Thymus (tissue), 11 donors: ENCODE measurements at regions not wholly inside any gene's neighbourhood (a gene's known extent, or its start where the extent isn't known, plus 50 kb on each side); places are given as distances from the start of the nearest gene placed in this dataset.

Source experiments
- DNase-seq, 9 donors: peaks; one replicate each; pipeline ENCODE4 v3.0.0-alpha.2; 2013; ENCODE audit warnings: low spot score in 9 of 9, low read depth in 6 of 9, missing footprints in 1 of 9
- H3K27ac ChIP-seq, 2 donors: one replicate each; pipeline ENCODE4 v1.5.1; 2013; ENCODE audit warnings: control low read depth in 1 of 2, low read depth in 1 of 2, low read length in 1 of 2, mild to moderate bottlenecking in 1 of 2, moderate library complexity in 1 of 2
- H3K27me3 ChIP-seq, 2 donors: one replicate each; pipeline ENCODE4 v1.5.1; 2013; ENCODE audit warnings: low read length in 1 of 2; ENCODE audit not compliant: control insufficient read depth in 2 of 2, insufficient read depth in 1 of 2
- H3K36me3 ChIP-seq, 2 donors: one replicate each; pipeline ENCODE4 v1.5.1; 2013; ENCODE audit warnings: low read length in 1 of 2, mild to moderate bottlenecking in 1 of 2, moderate library complexity in 1 of 2; ENCODE audit not compliant: control insufficient read depth in 2 of 2, insufficient read depth in 2 of 2
- H3K4me1 ChIP-seq, 2 donors: one replicate each; pipeline ENCODE4 v1.5.1; 2013; ENCODE audit warnings: low read length in 2 of 2; ENCODE audit not compliant: control insufficient read depth in 2 of 2, insufficient read depth in 2 of 2
- H3K4me3 ChIP-seq, 2 donors: one replicate each; pipeline ENCODE4 v1.5.1; 2013; ENCODE audit warnings: low read length in 2 of 2, control low read depth in 1 of 2, mild to moderate bottlenecking in 1 of 2
- H3K9me3 ChIP-seq, 2 donors: one replicate each; pipeline ENCODE4 v1.5.1; 2013; ENCODE audit warnings: low read length in 1 of 2, mild to moderate bottlenecking in 1 of 2; ENCODE audit not compliant: control insufficient read depth in 2 of 2, insufficient read depth in 1 of 2
- WGBS: extraction: QIAGEN DNeasy Blood & Tissue Kit; methylation state at CpG from one replicate; pipeline ENCODE4 v1.1.7; 2013; 5-methylcytosine and 5-hydroxymethylcytosine counted together
- donor health status: healthy.

- Histone ChIP-seq H3K4me1 (no peaks in the 10 kb centered on the region), H3K27ac (no peak overlapping the region), H3K27me3 (no peaks in the 10 kb centered on the region), H3K9me3 (no peaks in the 10 kb centered on the region), H3K4me3 (no peak overlapping the region), H3K36me3 (no peaks in the 10 kb centered on the region)
- no peak for DNase-seq
- 95% methylated on average over 4 of the region's 4 CpGs for WGBS
These were observed 59.9 kb downstream of the GPR65 start for GRCh38 chr14:88064841-88065240.

GRCh38 chr14:88069677-88070076, 64.7 kb downstream of the GPR65 start:
- Histone ChIP-seq H3K27ac (no peak overlapping the region), H3K27me3 (no peaks in the 10 kb centered on the region), H3K4me1 (no peaks in the 10 kb centered on the region), H3K36me3 (no peaks in the 10 kb centered on the region), H3K9me3 (no peaks in the 10 kb centered on the region), H3K4me3 (no peak overlapping the region)
- DNase-seq = no peak
- 60% methylated on average over 1 of the region's 1 CpG for WGBS

GRCh38 chr14:88075269-88075981, 70.5 kb downstream of the GPR65 start:
- H3K27me3 ChIP-seq = no peaks in the 10 kb centered on the region
- no peak overlapping the region for H3K27ac ChIP-seq
- no peaks in the 10 kb centered on the region for H3K9me3 ChIP-seq
- H3K4me3 ChIP-seq = no peak overlapping the region
- DNase-seq = no peak
- no peaks in the 10 kb centered on the region for H3K36me3 ChIP-seq
- H3K4me1 ChIP-seq = no peaks in the 10 kb centered on the region
- WGBS = 93% methylated on average over 4 of the region's 4 CpGs

- Histone ChIP-seq H3K9me3 (no peaks in the 10 kb centered on the region), H3K36me3 (no peaks in the 10 kb centered on the region), H3K27ac (no peak overlapping the region), H3K27me3 (no peaks in the 10 kb centered on the region), H3K4me3 (no peak overlapping the region), H3K4me1 (no peaks in the 10 kb centered on the region)
- 87% methylated on average over 1 of the region's 1 CpG for WGBS
- no peak for DNase-seq
These were observed 73.6 kb downstream of the GPR65 start for GRCh38 chr14:88078525-88078924.

GRCh38 chr14:88079624-88080023, 74.7 kb downstream of the GPR65 start:
- no peaks in the 10 kb centered on the region for H3K36me3 ChIP-seq
- H3K9me3 ChIP-seq = no peaks in the 10 kb centered on the region
- H3K4me3 ChIP-seq = no peak overlapping the region
- no peak for DNase-seq
- no peaks in the 10 kb centered on the region for H3K27me3 ChIP-seq
- H3K27ac ChIP-seq = no peak overlapping the region
- no peaks in the 10 kb centered on the region for H3K4me1 ChIP-seq
- 98% methylated on average over 2 of the region's 2 CpGs for WGBS

GRCh38 chr14:88085736-88086135, 80.8 kb downstream of the GPR65 start:
- H3K4me3 ChIP-seq = no peak overlapping the region
- no peaks in the 10 kb centered on the region for H3K27me3 ChIP-seq
- no peak for DNase-seq
- H3K4me1 ChIP-seq = no peaks in the 10 kb centered on the region
- 85% methylated on average over 1 of the region's 1 CpG for WGBS
- no peaks in the 10 kb centered on the region for H3K9me3 ChIP-seq
- no peaks in the 10 kb centered on the region for H3K36me3 ChIP-seq
- H3K27ac ChIP-seq = no peak overlapping the region

- H3K4me3 ChIP-seq = no peak overlapping the region
- H3K27ac ChIP-seq = no peak overlapping the region
- H3K4me1 ChIP-seq = no peaks in the 10 kb centered on the region
- no peaks in the 10 kb centered on the region for H3K36me3 ChIP-seq
- H3K27me3 ChIP-seq = no peaks in the 10 kb centered on the region
- H3K9me3 ChIP-seq = no peaks in the 10 kb centered on the region
- no peak for DNase-seq
These were observed 84.5 kb downstream of the GPR65 start for GRCh38 chr14:88089445-88089844.

- no peaks in the 10 kb centered on the region for H3K9me3 ChIP-seq
- H3K27ac ChIP-seq = no peak overlapping the region
- no peaks in the 10 kb centered on the region for H3K4me1 ChIP-seq
- DNase-seq = no peak
- no peaks in the 10 kb centered on the region for H3K27me3 ChIP-seq
- no peak overlapping the region for H3K4me3 ChIP-seq
- no peaks in the 10 kb centered on the region for H3K36me3 ChIP-seq
These were observed 87.6 kb downstream of the GPR65 start for GRCh38 chr14:88092529-88092928.

- H3K36me3 ChIP-seq = no peaks in the 10 kb centered on the region
- no peak overlapping the region for H3K27ac ChIP-seq
- no peaks in the 10 kb centered on the region for H3K27me3 ChIP-seq
- H3K4me3 ChIP-seq = no peak overlapping the region
- no peaks in the 10 kb centered on the region for H3K4me1 ChIP-seq
- H3K9me3 ChIP-seq = no peaks in the 10 kb centered on the region
- DNase-seq = no peak
- WGBS = 88% methylated on average over 3 of the region's 3 CpGs
These were observed 90.9 kb downstream of the GPR65 start for GRCh38 chr14:88095791-88096190.

- 86% methylated on average over 3 of the region's 3 CpGs for WGBS
- DNase-seq = no peak
- H3K4me3 ChIP-seq = no peak overlapping the region
- H3K27ac ChIP-seq = no peak overlapping the region
- no peaks in the 10 kb centered on the region for H3K4me1 ChIP-seq
- no peaks in the 10 kb centered on the region for H3K36me3 ChIP-seq
- H3K27me3 ChIP-seq = no peaks in the 10 kb centered on the region
- no peaks in the 10 kb centered on the region for H3K9me3 ChIP-seq
These were observed 93.2 kb downstream of the GPR65 start for GRCh38 chr14:88098163-88098562.
